ENCODE measurements at regions not wholly inside any gene's neighbourhood (a gene's known extent, or its start where the extent isn't known, plus 50 kb on each side); places are given as distances from the start of the nearest gene placed in this dataset.

GRCh38 chr2:131584940-131585339 is 57.3 kb downstream of the CCDC74A start:
- no peak for TF ChIP-seq MYC (IDR thresholded peaks at IDR 0.05; ENCODE audit: low read depth, low read length)
- TF ChIP-seq POLR2A (IDR thresholded peaks at IDR 0.05; ENCODE audit: low read depth, low read length) = no peak
- TF ChIP-seq FOS (IDR thresholded peaks at IDR 0.05; ENCODE audit: borderline replicate concordance, insufficient read depth, low read length) = no peak
- no peak for TF ChIP-seq MAX (IDR thresholded peaks at IDR 0.05; ENCODE audit: insufficient read depth, insufficient read length)
- no peak for TF ChIP-seq EZH2 (IDR thresholded peaks at IDR 0.05; ENCODE audit: borderline replicate concordance, low read depth, low read length, severe bottlenecking)
- TF ChIP-seq GATA2 (IDR thresholded peaks at IDR 0.05; ENCODE audit: insufficient read depth, insufficient read length, low read depth, low read length) = no peak
- TF ChIP-seq POLR2AphosphoS5 (IDR thresholded peaks at IDR 0.05; ENCODE audit: insufficient read depth, low read depth, low read length) = no peak
- TF ChIP-seq JUN (IDR thresholded peaks at IDR 0.05; ENCODE audit: borderline replicate concordance, insufficient read depth, insufficient read length, low read depth) = no peak
- TF ChIP-seq, protein P1, sequence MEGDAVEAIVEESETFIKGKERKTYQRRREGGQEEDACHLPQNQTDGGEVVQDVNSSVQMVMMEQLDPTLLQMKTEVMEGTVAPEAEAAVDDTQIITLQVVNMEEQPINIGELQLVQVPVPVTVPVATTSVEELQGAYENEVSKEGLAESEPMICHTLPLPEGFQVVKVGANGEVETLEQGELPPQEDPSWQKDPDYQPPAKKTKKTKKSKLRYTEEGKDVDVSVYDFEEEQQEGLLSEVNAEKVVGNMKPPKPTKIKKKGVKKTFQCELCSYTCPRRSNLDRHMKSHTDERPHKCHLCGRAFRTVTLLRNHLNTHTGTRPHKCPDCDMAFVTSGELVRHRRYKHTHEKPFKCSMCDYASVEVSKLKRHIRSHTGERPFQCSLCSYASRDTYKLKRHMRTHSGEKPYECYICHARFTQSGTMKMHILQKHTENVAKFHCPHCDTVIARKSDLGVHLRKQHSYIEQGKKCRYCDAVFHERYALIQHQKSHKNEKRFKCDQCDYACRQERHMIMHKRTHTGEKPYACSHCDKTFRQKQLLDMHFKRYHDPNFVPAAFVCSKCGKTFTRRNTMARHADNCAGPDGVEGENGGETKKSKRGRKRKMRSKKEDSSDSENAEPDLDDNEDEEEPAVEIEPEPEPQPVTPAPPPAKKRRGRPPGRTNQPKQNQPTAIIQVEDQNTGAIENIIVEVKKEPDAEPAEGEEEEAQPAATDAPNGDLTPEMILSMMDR (IDR thresholded peaks at IDR 0.05; ENCODE audit: extremely low read depth in 1 of 2, insufficient read depth in 1 of 2, low read depth in 1 of 2, low read length in 2 of 2) = no peak
- Histone ChIP-seq H4K20me1 (replicated peaks; ENCODE audit: control insufficient read depth, extremely low read depth, insufficient read depth, low read length) (no peaks in the 10 kb centered on the region), H3K27me3 (ENCODE audit: control insufficient read depth in 2 of 2, insufficient read depth in 2 of 2, low read length in 2 of 2) (peaks cover 7% of the 10 kb centered on the region in 2 experiments), H3K27ac (ENCODE audit: insufficient read depth, low read depth, low read length) (no peak overlapping the region), H3K79me2 (ENCODE audit: control insufficient read depth, insufficient read depth, low read length) (no peaks in the 10 kb centered on the region), H3K9me1 (replicated peaks; ENCODE audit: control insufficient read depth, extremely low read depth, insufficient read depth, low read length) (no peaks in the 10 kb centered on the region), H3K4me1 (ENCODE audit: control insufficient read depth, extremely low read depth, insufficient read depth, low read length) (no peaks in the 10 kb centered on the region), H2AFZ (ENCODE audit: low read depth, low read length) (no peak overlapping the region), H3K9me3 (replicated peaks; ENCODE audit: control insufficient read depth, insufficient read depth, low read length) (no peaks in the 10 kb centered on the region), H3K9ac (replicated peaks; ENCODE audit: extremely low read depth, insufficient read depth, low read length) (no peak overlapping the region), H3K4me2 (ENCODE audit: insufficient read depth, low read length) (no peak overlapping the region), H3K4me3 (replicated peaks in 1 of 3; ENCODE audit: insufficient read depth in 1 of 3, low read depth in 1 of 3, low read length in 3 of 3) (no peak overlapping the region), H3K36me3 (ENCODE audit: control insufficient read depth in 2 of 2, extremely low read depth in 1 of 2, insufficient read depth in 2 of 2, low read length in 2 of 2) (no peaks in the 10 kb centered on the region)
- intact Hi-C loops (cut with micrococcal nuclease) (no loop called here), dilution Hi-C loops (cut with MboI; ENCODE audit: extremely low pct_ligation_motif_present, low sequenced_read_pairs) (no loop called here)
- DNase-seq (ENCODE audit: low read depth, low spot score) = no peak
- no TSS peak for BruUV-seq (replicated peaks)
- ChIA-PET POLR2A (no interaction called here), CTCF (no interaction called here)
- no peak for FAIRE-seq
